Neural cell (in vitro differentiated cells): ENCODE measurements at regions not wholly inside any gene's neighbourhood (a gene's known extent, or its start where the extent isn't known, plus 50 kb on each side); places are given as distances from the start of the nearest gene placed in this dataset.

Source experiments
- H2AFZ ChIP-seq: fragments of 200-600, 300-800 bp; sonication (generic), shearing (Covaris generic); 2 replicates; pipeline ENCODE4 v1.6.0; 2014; ENCODE audit warnings: low read depth, mild to moderate bottlenecking, antibody characterized with exemption, low read length, moderate library complexity
- H3F3A ChIP-seq: fragments of 200-600 bp; shearing (Covaris generic); 2 replicates; pipeline ENCODE4 v1.6.1; 2016; ENCODE audit warnings: mild to moderate bottlenecking, moderate library complexity, mixed read lengths, antibody characterized with exemption, low read length; ENCODE audit not compliant: insufficient read depth, poor library complexity, severe bottlenecking
- H3K27ac ChIP-seq: fragments of 200-600, 300-800 bp; sonication (generic), shearing (Covaris generic); 2 replicates; pipeline ENCODE4 v1.5.1; 2014; ENCODE audit warnings: mild to moderate bottlenecking, low read length, moderate library complexity
- H3K27me3 ChIP-seq: fragments of 300-800, 200-600 bp; sonication (generic), shearing (Covaris generic); 2 replicates; pipeline ENCODE4 v1.6.0; 2014; ENCODE audit warnings: mild to moderate bottlenecking, low read depth, low read length, moderate library complexity; ENCODE audit not compliant: insufficient read depth
- H3K36me3 ChIP-seq: fragments of 300-800, 200-600 bp; sonication (generic), shearing (Covaris generic); 2 replicates; pipeline ENCODE4 v1.5.1; 2014; ENCODE audit warnings: mild to moderate bottlenecking, antibody characterized with exemption, low read length, moderate library complexity; ENCODE audit not compliant: insufficient read depth
- H3K4me2 ChIP-seq: fragments of 300-800, 200-600 bp; sonication (generic), shearing (Covaris generic); 2 replicates; pipeline ENCODE4 v1.6.0; 2014; ENCODE audit warnings: mild to moderate bottlenecking, low read length
- H3K4me3 ChIP-seq: fragments of 300-800, 200-600 bp; sonication (generic), shearing (Covaris generic); 2 replicates; pipeline ENCODE4 v1.5.1; 2014; ENCODE audit warnings: mild to moderate bottlenecking, low read length, moderate library complexity
- H3K79me2 ChIP-seq: fragments of 200-600 bp; shearing (Covaris generic); replicated peaks from 2 replicates; pipeline ENCODE4 v1.6.0; 2014; ENCODE audit warnings: mild to moderate bottlenecking, low read length, moderate library complexity; ENCODE audit not compliant: insufficient read depth
- H3K9ac ChIP-seq: fragments of 300-800, 200-600 bp; sonication (generic), shearing (Covaris generic); 2 replicates; pipeline ENCODE4 v1.6.1; 2016; ENCODE audit warnings: mild to moderate bottlenecking, low read length, mixed read lengths
- H3K9me2 ChIP-seq: fragments of 200-600 bp; shearing (Covaris generic); 2 replicates; pipeline ENCODE4 v1.6.1; 2016; ENCODE audit warnings: mild to moderate bottlenecking, low read length, mixed read lengths; ENCODE audit not compliant: insufficient read depth
- H3K9me3 ChIP-seq: fragments of 200-600, 300-800 bp; sonication (generic), shearing (Covaris generic); 2 replicates; pipeline ENCODE4 v1.6.1; 2016; ENCODE audit warnings: mild to moderate bottlenecking, mixed run types, low read length, moderate library complexity, mixed read lengths
- H4K20me1 ChIP-seq: fragments of 200-600 bp; shearing (Covaris generic); 2 replicates; pipeline ENCODE4 v1.6.1; 2016; ENCODE audit warnings: mild to moderate bottlenecking, mixed run types; ENCODE audit not compliant: insufficient read depth
- CTCF ChIP-seq: fragments of 450-650 bp; IDR thresholded peaks from 2 replicates; pipeline ENCODE4 v1.5.1; 2014; ENCODE audit warnings: antibody characterized with exemption, mild to moderate bottlenecking, moderate library complexity; ENCODE audit not compliant: poor library complexity, severe bottlenecking
- EP300 ChIP-seq: fragments of 450-650 bp; conservative IDR thresholded peaks from 2 replicates; pipeline ENCODE4 v1.6.1; 2014; ENCODE audit warnings: antibody characterized with exemption, mild to moderate bottlenecking, moderate library complexity; ENCODE audit not compliant: poor library complexity, severe bottlenecking
- EZH2 ChIP-seq: fragments of 200-600, 300-800 bp; shearing (Covaris generic), sonication (generic); IDR thresholded peaks from 2 replicates; pipeline ENCODE4 v1.6.1; 2014; ENCODE audit warnings: antibody characterized with exemption, low read length, borderline replicate concordance, mild to moderate bottlenecking; ENCODE audit not compliant: insufficient read depth, poor library complexity, severe bottlenecking
- MXI1 ChIP-seq: fragments of 450-650 bp; conservative IDR thresholded peaks from 2 replicates; pipeline ENCODE4 v1.6.1; 2014; ENCODE audit warnings: antibody characterized with exemption, mild to moderate bottlenecking; ENCODE audit not compliant: poor library complexity, severe bottlenecking
- POLR2AphosphoS5 ChIP-seq: IDR thresholded peaks from 2 replicates; pipeline ENCODE4 v1.6.1; 2012
- RAD21 ChIP-seq: fragments of 450-650 bp; conservative IDR thresholded peaks from 2 replicates; pipeline ENCODE4 v1.6.1; 2014; ENCODE audit warnings: antibody characterized with exemption, mild to moderate bottlenecking, moderate library complexity
- REST ChIP-seq: IDR thresholded peaks from 2 replicates; pipeline ENCODE4 v1.6.1; 2012; ENCODE audit warnings: borderline replicate concordance
- SMC3 ChIP-seq: fragments of 450-650 bp; conservative IDR thresholded peaks from 2 replicates; pipeline ENCODE4 v1.6.1; 2014; ENCODE audit warnings: antibody characterized with exemption, mild to moderate bottlenecking, moderate library complexity; ENCODE audit not compliant: poor library complexity
- TAF1 ChIP-seq: IDR thresholded peaks from 2 replicates; pipeline ENCODE4 v1.6.1; 2012; ENCODE audit warnings: low read depth

GRCh38 chr4:59057804-59058203, 1947.6 kb upstream of the IGFBP7 start:
- no peak for TF ChIP-seq REST
- TF ChIP-seq POLR2AphosphoS5 = no peak
- no peak for TF ChIP-seq EZH2
- Histone ChIP-seq H3K79me2 (no peaks in the 10 kb centered on the region), H3K36me3 (no peaks in the 10 kb centered on the region), H3K27me3 (no peaks in the 10 kb centered on the region), H3K9me3 (no peaks in the 10 kb centered on the region), H3K4me2 (no peak overlapping the region), H4K20me1 (no peaks in the 10 kb centered on the region), H3F3A (no peaks in the 10 kb centered on the region), H3K9ac (no peak overlapping the region), H3K9me2 (no peaks in the 10 kb centered on the region), H3K4me3 (no peak overlapping the region), H3K27ac (no peak overlapping the region), H2AFZ (no peak overlapping the region)

GRCh38 chr4:59058543-59058942, 1948.4 kb upstream of the IGFBP7 start:
- no peaks in the 10 kb centered on the region for H3K9me3 ChIP-seq
- no peaks in the 10 kb centered on the region for H3K79me2 ChIP-seq
- no peak overlapping the region for H3K4me2 ChIP-seq
- H3F3A ChIP-seq = no peaks in the 10 kb centered on the region
- no peak overlapping the region for H3K4me3 ChIP-seq
- no peak overlapping the region for H3K27ac ChIP-seq
- no peak overlapping the region for H3K9ac ChIP-seq
- no peaks in the 10 kb centered on the region for H3K27me3 ChIP-seq
- H2AFZ ChIP-seq = no peak overlapping the region
- TF ChIP-seq EP300 = no peak
- no peak for TF ChIP-seq RAD21
- H4K20me1 ChIP-seq = no peaks in the 10 kb centered on the region
- no peaks in the 10 kb centered on the region for H3K9me2 ChIP-seq
- no peaks in the 10 kb centered on the region for H3K36me3 ChIP-seq

GRCh38 chr4:59060002-59060846, 1950.0 kb upstream of the IGFBP7 start:
- Histone ChIP-seq H3K9ac (no peak overlapping the region), H3K27me3 (no peaks in the 10 kb centered on the region), H2AFZ (no peak overlapping the region), H3K4me2 (no peak overlapping the region), H3K27ac (no peak overlapping the region), H3K36me3 (no peaks in the 10 kb centered on the region), H3F3A (no peaks in the 10 kb centered on the region), H3K9me2 (no peaks in the 10 kb centered on the region), H3K79me2 (no peaks in the 10 kb centered on the region), H3K9me3 (no peaks in the 10 kb centered on the region), H3K4me3 (no peak overlapping the region), H4K20me1 (no peaks in the 10 kb centered on the region)
- no peak for TF ChIP-seq TAF1
- TF ChIP-seq POLR2AphosphoS5 = no peak
- no peak for TF ChIP-seq SMC3
- no peak for TF ChIP-seq RAD21
- no peak for TF ChIP-seq EP300
- no peak for TF ChIP-seq MXI1
- TF ChIP-seq REST = no peak
- TF ChIP-seq CTCF = no peak
- no peak for TF ChIP-seq EZH2
